ENCODE measurements at regions not wholly inside any gene's neighbourhood (a gene's known extent, or its start where the extent isn't known, plus 50 kb on each side); places are given as distances from the start of the nearest gene placed in this dataset.

DNA sequence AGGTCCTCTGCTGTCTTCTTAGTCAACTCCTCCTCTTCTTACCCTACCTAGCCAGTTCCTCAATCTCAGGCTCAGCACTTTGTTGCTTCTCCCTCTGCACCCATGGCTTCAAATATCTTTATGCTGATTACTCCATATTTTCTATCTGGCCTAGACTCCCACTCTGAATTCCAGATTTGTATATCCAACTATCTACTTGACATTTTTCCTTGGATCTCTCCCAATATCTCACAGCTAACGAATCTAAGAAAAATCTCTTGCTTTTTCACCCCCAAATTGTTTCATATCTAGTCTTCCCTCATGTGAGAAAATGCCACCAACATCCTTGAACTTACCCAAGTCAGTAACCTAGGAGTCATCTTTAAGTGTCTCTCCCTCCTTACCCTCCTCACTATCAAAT is 176.4 kb upstream of the ERCC4 start:
- DNase-seq = no peak

DNA sequence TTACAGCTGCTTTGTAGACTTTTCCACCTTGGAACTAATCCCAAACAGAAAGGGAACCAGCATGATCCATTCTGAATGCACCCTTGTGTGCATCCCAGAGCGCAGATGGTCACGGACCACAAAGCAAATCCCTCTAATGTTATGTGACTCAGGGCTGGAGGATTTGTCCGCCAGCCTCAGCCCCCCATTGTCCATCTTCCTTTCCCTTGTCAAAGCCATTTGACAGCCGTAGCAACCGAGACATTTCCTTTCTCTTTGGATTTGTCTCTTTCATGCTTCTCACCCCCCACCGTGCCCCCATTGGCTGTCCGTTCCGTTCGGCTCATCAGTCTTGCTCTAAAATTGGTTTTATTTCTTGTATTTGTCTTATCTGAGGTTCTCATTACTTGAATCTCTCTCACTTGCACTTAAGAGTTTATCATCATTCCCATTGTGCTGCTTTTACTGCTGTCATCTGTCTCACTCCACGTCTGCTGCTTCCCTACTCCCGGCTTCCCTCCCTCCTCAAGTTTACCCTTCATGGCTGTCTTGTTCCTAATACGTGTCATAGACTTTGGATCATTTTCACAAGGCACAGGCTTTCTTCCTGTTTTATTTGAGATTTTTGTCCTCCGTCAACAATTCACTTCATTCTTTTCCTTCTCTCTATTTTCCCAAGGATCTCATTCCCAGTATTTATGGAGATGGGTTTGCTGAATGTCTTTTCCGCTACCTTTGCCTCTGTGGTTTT is 163.4 kb upstream of the ERCC4 start:
- no peak for DNase-seq

DNA sequence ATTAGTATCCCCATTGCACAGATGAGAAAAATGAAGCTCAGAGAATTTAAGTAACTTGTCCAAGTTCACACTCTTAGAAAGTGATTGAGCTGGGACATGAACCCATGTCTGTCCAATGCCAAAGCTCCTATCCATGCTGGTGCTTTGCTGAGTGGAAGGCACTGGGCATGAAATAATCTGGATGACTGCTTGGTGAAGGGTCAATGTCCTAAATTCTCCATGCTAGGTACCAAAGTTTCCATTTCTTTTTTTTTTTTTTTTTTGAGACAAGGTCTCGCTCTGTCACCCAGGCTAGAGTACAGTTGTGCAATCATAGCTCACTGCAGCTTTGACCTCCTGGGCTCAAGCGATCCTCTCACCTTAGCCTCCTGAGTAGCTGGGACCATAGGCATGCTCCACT is 153.6 kb upstream of the ERCC4 start:
- no peak for DNase-seq

GRCh38 chr16:13767215-13767614 is 152.7 kb upstream of the ERCC4 start:
- DNase-seq = no peak

DNA sequence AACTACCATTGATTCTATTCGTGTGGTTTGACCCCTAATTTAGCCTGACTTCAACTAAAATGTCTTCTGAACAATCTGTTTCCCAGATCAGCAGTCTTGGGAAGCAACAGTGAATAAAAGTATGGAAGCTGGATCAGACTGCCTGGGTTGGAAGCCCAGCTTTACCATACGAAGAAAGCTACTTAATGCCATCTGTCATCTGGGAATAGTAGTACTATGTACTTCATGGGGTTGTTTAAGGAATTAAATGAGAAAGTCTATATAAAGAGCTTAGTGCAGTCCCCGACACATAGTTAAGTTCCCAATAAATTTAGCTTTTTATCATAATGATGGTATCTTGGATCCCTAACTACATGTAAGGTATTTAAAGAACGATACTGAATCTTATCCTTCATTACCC is 151.5 kb upstream of the ERCC4 start:
- DNase-seq = no peak

DNA sequence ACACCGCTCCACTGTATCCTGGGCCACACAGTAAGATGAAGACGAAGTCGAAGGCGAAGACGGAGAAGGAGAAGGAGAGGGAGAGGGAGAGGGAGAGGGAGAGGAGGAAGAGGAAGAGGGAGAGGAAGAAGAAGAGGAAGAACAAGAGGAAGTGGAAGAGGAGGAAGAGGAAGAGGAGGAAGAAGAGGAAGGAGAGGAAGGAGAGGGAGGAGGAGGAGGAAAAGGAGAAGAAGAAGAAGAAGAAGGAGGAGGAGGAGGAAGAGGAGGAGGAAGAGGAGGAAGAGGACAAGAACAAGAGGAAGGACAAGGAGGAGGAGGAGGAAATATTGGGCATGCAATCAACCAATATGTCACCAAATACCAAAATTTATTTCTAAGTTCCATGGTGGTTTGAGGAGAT is 149.5 kb upstream of the ERCC4 start:
- DNase-seq = no peak

- DNase-seq = no peak
These were observed 147.2 kb upstream of the ERCC4 start for GRCh38 chr16:13772782-13773181.

GRCh38 chr16:13779676-13780075 is 140.3 kb upstream of the ERCC4 start:
- no peak for DNase-seq

DNA sequence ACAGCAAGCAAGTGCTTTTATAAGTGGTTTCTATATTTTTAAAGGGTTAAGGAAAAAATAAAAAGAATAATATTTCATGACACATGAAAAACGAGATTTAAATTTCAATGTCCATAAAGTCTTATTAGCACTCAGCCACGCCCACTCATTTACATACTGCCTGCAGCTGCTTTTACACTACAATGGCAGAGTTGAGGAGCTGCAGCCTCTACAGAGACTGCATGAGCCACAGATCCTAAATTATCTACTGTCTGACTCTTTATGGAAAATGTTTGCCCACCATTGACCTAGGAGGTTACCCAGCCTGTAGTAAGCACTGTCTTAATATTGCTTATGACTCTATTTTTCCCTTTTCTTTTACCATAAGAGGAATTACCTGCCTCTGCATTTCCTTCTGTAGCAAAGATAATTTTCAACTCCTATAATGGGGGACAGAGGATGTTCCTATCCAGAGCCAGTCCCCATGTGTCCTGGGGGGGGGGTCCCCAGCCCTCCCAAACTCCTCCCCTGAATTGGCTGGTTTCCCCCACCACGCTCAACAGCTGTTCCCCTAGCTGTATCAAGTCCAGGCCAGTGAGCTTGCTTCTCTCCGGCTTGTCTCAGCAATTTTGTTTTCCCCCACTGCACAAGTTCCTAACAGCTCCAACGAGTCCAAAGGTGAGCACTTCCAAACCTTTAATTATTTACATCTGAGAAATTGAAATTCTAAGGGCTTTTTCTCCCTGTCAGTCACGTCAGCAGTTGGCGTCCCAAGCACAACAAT is 139.4 kb upstream of the ERCC4 start:
- no peak for DNase-seq

- no peak for DNase-seq
These were observed 138.8 kb upstream of the ERCC4 start for GRCh38 chr16:13781169-13781564.

GRCh38 chr16:13781575-13782338 is 138.2 kb upstream of the ERCC4 start:
- DNase-seq = no peak

DNA sequence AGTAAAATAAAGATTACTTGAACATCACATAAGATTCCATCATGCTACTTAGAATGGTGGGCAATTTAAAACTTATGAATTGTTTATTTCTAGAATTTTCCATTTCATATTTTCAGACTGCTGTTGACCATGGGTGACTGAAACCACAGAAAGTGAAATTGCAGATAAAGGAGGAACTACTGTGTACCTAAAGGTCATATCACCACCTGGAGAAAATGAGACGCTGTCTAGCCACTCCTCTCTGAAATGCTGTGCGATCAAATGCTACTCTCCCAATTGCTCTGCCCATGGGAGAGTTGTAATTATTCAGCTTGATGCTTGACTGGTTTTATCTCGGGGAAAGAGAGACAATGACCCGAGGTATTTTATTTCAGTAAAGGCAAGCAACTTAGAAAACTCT is 128.9 kb upstream of the ERCC4 start:
- DNase-seq = no peak

- DNase-seq = no peak
These were observed 126.0 kb upstream of the ERCC4 start for GRCh38 chr16:13793841-13794409.

DNA sequence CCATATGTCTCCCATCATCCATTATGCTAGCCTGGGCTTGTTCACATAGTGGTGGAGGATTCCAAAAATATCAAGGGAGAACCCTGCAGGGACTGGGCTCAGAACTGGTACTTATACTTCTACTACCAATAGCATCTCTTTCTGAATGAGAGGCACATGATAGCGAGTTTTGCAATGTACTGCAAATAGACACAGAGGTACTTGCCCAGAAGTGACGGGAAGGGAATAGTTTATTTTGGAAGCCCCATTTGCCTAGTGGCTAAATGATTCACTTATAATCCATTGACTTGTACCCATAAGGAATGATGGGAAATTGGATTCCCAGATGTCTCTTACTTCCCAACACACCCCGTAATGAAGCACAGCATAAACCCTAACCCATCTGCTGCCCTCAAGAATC is 124.8 kb upstream of the ERCC4 start:
- no peak for DNase-seq

DNA sequence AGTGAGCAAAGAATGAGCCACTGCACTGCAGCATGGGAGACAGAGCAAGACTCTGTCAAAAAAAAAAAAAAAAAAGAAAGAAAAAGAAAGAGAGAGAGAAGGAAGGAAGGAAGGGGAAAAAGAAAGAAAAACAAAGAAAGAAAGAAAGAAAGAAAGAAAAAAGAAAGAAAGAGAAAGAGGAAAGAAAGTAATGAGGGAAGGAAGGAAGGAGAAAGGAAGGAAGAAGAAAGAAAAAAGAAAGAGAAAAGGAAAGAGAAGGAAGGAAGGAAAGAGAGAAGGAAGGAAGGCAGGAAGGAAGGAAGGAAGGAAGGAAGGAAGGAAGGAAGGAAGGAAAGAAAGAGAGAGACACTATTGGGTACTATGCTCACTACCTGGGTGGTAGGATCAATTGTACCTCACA is 122.2 kb upstream of the ERCC4 start:
- no peak for DNase-seq

- DNase-seq = no peak
These were observed 121.7 kb upstream of the ERCC4 start for GRCh38 chr16:13798211-13798610.

GRCh38 chr16:13803974-13804373 is 116.0 kb upstream of the ERCC4 start:
- no peak for DNase-seq

DNA sequence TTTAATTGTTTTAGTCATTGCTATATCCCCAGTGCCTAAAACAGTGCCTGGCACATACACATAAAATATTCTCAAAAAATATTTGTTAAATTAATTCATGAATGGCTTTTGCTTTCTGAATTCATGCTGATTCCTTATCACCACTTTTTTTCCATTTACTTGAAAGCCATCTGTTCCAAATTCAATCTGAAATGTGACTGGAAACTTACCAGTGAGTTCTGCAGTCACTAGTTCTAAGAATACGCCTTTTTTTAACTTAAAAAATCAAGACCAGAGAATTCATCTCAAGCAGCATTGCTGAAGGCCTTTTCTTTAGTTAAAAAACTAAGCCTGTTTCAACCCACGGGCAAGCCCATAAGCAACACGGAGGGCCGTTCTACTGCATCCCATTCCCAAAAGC is 114.0 kb upstream of the ERCC4 start:
- no peak for DNase-seq

DNA sequence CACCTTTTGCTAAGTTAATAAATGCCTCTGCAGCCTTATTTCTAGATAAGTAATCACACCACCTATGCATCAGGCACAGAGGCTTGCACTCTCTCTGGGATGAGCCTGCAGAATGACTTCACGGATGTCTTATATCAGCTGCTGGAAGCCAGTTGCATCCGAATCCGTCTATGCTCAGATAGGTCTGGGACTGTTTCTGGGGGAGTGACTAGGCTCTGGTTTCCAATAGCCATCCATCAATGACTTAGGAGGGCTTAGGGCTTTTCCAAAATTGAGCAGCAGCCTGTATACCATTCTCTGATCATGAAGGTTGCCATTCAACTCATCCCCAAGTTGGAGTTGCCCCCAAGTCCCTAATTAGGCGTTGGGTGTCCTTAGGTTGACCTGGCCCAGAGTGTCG is 113.3 kb upstream of the ERCC4 start:
- no peak for DNase-seq

GRCh38 chr16:13808102-13808501 is 111.9 kb upstream of the ERCC4 start:
- DNase-seq = no peak

- no peak for DNase-seq
These were observed 110.2 kb upstream of the ERCC4 start for GRCh38 chr16:13809765-13810164.

DNA sequence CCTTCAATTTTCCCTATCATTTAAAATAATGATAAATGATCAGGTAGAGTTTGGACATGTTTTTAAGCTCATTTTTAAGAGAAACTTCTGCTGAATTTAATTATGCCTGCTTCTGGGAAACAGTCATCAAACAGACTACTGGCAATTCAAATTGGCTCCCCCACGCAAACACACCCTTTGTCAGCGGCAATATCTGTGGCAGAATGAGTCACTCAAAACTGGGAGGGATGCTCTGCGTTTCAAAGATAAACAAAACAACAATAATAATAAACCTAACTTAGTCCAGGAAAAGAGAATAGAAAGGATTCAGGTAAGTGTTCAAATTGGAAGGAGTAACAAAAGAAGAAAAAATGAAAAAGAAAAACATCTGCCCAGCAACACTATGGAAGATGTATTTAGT is 108.1 kb upstream of the ERCC4 start:
- DNase-seq = no peak

DNA sequence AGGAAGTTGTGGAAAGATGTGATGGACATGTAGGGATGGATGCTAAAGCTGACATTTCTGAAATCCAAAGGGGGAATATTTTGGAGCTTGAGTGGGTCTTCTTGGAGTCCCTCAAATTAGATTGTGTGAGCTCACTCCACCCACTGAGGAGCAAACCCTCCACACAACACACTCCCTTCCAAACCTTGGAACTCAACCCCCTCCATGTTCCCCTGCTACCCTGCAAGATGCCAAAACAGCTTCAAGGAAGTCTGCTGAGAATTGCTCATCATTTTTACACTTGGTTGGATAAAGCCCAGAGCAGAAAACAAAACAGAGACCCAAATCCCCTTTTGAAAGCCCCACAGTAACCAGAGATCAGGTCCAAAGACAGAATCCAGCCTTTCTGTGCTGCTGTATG is 103.3 kb upstream of the ERCC4 start:
- DNase-seq = no peak

GRCh38 chr16:13823501-13823900 is 96.5 kb upstream of the ERCC4 start:
- no peak for DNase-seq

Data from stimulated activated CD4-positive, alpha-beta T cell treated with anti-CD3 and anti-CD28 coated beads, Interleukin-15, amount 100 ng/mL, for 24 hours (primary cell).